ENCODE measurements at regions not wholly inside any gene's neighbourhood (a gene's known extent, or its start where the extent isn't known, plus 50 kb on each side); places are given as distances from the start of the nearest gene placed in this dataset.

DNA sequence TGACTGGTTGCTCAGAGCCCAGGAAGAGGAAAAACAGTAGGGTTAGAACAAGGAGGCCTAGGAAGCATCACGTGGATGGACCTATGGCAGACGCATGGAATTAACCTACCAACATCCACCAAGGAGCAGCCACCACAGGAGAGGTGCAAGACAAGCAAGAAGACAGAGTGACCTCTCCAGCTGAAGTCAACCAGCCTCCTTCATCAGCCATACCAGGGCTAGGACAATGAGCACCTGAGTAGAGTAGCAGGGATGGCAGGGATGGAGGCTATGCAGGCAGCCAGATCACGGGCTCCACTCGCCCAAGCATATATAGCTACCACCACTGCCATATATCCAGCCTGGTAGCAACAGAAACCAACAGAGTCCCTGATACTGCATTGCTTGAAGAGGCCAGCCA is 202.1 kb upstream of the B3GAT1 start:
- H4K20me1 ChIP-seq (replicated peaks; ENCODE audit: control insufficient read depth, insufficient read depth, low read length): no peaks in the 10 kb centered on the region
- TF ChIP-seq CCAR2 (IDR thresholded peaks at IDR 0.05; ENCODE audit: low read depth, low read length): no peak
- no peak for TF ChIP-seq ARID2 (IDR thresholded peaks at IDR 0.05)
- no peak for TF ChIP-seq ESRRA (IDR thresholded peaks at IDR 0.05; ENCODE audit: borderline replicate concordance, low read depth)
- TF ChIP-seq, protein P1, sequence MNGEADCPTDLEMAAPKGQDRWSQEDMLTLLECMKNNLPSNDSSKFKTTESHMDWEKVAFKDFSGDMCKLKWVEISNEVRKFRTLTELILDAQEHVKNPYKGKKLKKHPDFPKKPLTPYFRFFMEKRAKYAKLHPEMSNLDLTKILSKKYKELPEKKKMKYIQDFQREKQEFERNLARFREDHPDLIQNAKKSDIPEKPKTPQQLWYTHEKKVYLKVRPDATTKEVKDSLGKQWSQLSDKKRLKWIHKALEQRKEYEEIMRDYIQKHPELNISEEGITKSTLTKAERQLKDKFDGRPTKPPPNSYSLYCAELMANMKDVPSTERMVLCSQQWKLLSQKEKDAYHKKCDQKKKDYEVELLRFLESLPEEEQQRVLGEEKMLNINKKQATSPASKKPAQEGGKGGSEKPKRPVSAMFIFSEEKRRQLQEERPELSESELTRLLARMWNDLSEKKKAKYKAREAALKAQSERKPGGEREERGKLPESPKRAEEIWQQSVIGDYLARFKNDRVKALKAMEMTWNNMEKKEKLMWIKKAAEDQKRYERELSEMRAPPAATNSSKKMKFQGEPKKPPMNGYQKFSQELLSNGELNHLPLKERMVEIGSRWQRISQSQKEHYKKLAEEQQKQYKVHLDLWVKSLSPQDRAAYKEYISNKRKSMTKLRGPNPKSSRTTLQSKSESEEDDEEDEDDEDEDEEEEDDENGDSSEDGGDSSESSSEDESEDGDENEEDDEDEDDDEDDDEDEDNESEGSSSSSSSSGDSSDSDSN (IDR thresholded peaks at IDR 0.05; ENCODE audit: borderline replicate concordance in 1 of 2, low read depth in 2 of 2, low read length in 2 of 2): no peak
- TF ChIP-seq, protein P2, sequence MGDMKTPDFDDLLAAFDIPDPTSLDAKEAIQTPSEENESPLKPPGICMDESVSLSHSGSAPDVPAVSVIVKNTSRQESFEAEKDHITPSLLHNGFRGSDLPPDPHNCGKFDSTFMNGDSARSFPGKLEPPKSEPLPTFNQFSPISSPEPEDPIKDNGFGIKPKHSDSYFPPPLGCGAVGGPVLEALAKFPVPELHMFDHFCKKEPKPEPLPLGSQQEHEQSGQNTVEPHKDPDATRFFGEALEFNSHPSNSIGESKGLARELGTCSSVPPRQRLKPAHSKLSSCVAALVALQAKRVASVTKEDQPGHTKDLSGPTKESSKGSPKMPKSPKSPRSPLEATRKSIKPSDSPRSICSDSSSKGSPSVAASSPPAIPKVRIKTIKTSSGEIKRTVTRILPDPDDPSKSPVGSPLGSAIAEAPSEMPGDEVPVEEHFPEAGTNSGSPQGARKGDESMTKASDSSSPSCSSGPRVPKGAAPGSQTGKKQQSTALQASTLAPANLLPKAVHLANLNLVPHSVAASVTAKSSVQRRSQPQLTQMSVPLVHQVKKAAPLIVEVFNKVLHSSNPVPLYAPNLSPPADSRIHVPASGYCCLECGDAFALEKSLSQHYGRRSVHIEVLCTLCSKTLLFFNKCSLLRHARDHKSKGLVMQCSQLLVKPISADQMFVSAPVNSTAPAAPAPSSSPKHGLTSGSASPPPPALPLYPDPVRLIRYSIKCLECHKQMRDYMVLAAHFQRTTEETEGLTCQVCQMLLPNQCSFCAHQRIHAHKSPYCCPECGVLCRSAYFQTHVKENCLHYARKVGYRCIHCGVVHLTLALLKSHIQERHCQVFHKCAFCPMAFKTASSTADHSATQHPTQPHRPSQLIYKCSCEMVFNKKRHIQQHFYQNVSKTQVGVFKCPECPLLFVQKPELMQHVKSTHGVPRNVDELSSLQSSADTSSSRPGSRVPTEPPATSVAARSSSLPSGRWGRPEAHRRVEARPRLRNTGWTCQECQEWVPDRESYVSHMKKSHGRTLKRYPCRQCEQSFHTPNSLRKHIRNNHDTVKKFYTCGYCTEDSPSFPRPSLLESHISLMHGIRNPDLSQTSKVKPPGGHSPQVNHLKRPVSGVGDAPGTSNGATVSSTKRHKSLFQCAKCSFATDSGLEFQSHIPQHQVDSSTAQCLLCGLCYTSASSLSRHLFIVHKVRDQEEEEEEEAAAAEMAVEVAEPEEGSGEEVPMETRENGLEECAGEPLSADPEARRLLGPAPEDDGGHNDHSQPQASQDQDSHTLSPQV (IDR thresholded peaks at IDR 0.05): no peak
- no peak for TF ChIP-seq RFX1 (IDR thresholded peaks at IDR 0.05)
- no peak for TF ChIP-seq POLR3G (IDR thresholded peaks at IDR 0.05; ENCODE audit: extremely low read depth, insufficient read length, insufficient replicate concordance)
- TF ChIP-seq TBL1XR1 (IDR thresholded peaks at IDR 0.05; ENCODE audit: low read length in 2 of 2): no peak
- no peak for TF ChIP-seq CHCHD3 (CRISPR knock-in tag; IDR thresholded peaks at IDR 0.05)
- TF ChIP-seq, protein P3, sequence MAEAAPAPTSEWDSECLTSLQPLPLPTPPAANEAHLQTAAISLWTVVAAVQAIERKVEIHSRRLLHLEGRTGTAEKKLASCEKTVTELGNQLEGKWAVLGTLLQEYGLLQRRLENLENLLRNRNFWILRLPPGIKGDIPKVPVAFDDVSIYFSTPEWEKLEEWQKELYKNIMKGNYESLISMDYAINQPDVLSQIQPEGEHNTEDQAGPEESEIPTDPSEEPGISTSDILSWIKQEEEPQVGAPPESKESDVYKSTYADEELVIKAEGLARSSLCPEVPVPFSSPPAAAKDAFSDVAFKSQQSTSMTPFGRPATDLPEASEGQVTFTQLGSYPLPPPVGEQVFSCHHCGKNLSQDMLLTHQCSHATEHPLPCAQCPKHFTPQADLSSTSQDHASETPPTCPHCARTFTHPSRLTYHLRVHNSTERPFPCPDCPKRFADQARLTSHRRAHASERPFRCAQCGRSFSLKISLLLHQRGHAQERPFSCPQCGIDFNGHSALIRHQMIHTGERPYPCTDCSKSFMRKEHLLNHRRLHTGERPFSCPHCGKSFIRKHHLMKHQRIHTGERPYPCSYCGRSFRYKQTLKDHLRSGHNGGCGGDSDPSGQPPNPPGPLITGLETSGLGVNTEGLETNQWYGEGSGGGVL (CRISPR knock-in tag; IDR thresholded peaks at IDR 0.05): no peak
- TF ChIP-seq FOSL1 (tag; conservative IDR thresholded peaks at IDR 0.05): no peak
- H3K9ac ChIP-seq (ENCODE audit: insufficient read depth in 1 of 2, low read depth in 2 of 2, low read length in 2 of 2): no peak overlapping the region
- CTCF ChIA-PET (ENCODE audit: low intra/inter-chr PET ratio): no interaction called here
- H3K4me2 ChIP-seq (ENCODE audit: insufficient read depth, low read length): no peak overlapping the region
- peaks cover 12 to 27% of the 10 kb centered on the region in 2 experiments for H3K27me3 ChIP-seq (ENCODE audit: control insufficient read depth in 2 of 2, insufficient read depth in 2 of 2, low read length in 2 of 2)
- ATAC-seq (no peak), DNase-seq (ENCODE audit: extremely low read depth in 1 of 4, low spot score in 3 of 4) (no peak), FAIRE-seq (no peak)
- WGBS (ENCODE audit: insufficient coverage, low coverage, missing lambda C conversion rate): 2% methylated on average over 3 of the region's 4 CpGs
- H3K4me1 ChIP-seq (replicated peaks in 1 of 2; ENCODE audit: control insufficient read depth in 2 of 2, insufficient read depth in 2 of 2, low read length in 2 of 2): no peaks in the 10 kb centered on the region
- no peak overlapping the region for H3K27ac ChIP-seq (ENCODE audit: extremely low read depth, low read depth, low read length)
- intact Hi-C loops (cut with micrococcal nuclease): no loop called here
- H2AFZ ChIP-seq (ENCODE audit: low read depth, low read length): no peak overlapping the region
- H3K9me3 ChIP-seq (replicated peaks; ENCODE audit: control insufficient read depth, insufficient read depth, low read depth, low read length): no peaks in the 10 kb centered on the region
- H3K79me2 ChIP-seq (ENCODE audit: control insufficient read depth, insufficient read depth, low read length): no peaks in the 10 kb centered on the region
- no peaks in the 10 kb centered on the region for H3K36me3 ChIP-seq (ENCODE audit: control insufficient read depth, insufficient read depth, low read length)
- no peak overlapping the region for H3K4me3 ChIP-seq
- in situ Hi-C loops (cut with MboI): no loop called here
- BruUV-seq (replicated peaks): no TSS peak
- POLR2A ChIA-PET: no interaction called here
- H3K9me1 ChIP-seq (ENCODE audit: control insufficient read depth, insufficient read depth, low read length): no peaks in the 10 kb centered on the region
